Epidermal melanocyte (primary cell): ENCODE measurements at regions not wholly inside any gene's neighbourhood (a gene's known extent, or its start where the extent isn't known, plus 50 kb on each side); places are given as distances from the start of the nearest gene placed in this dataset.
"Not testable (repeated sequence)": the region's sequence is repeated elsewhere in the genome, so short reads cannot be mapped to it uniquely, and the experiment has no call there.

Source experiments
- DNase-seq: peaks from one replicate; pipeline ENCODE4 v3.0.0; 2011; ENCODE audit warnings: low spot score; ENCODE audit not compliant: insufficient read length

DNA sequence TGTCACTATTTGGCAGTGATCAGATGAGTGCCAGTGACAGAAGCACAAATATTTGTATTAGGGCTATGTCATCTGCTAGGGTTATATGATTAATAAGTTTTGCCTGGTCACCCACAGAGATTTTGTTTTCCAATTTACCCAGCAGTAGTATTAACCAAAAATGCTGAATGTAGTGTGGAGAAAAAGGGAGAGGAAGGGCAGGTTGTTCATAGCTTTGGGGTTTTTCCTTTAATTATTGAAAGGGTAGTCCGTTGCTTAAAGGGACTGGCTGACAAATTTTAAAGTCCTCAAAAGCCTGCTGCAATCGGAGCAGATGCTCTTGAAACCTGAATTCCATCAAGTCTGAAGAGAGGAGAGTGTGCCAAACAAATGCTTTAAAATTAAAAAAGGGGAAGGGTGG is 237.9 kb upstream of the CCDC196 start:
- DNase-seq = no peak

GRCh38 chr14:66249544-66249943 is 236.6 kb upstream of the CCDC196 start:
- no peak for DNase-seq

DNA sequence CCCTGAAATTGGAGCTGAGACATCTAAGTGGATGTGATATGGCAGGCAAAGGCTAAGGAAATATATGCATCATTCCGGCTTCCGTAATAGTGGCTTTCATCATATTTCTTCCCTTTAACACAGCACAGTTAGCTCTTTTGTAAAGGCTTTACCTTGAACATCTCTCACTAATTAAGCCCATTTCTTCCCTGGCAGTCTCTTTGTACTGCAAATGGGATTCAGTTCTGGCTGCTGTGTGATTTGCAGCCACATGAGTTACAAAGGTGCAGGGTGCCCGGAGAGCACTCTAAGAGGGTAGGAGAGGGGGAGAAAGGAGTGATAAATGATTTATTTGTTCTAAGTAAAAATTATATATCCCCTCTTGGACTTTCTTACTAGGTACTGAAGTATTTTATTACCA is 232.1 kb upstream of the CCDC196 start:
- no peak for DNase-seq

DNA sequence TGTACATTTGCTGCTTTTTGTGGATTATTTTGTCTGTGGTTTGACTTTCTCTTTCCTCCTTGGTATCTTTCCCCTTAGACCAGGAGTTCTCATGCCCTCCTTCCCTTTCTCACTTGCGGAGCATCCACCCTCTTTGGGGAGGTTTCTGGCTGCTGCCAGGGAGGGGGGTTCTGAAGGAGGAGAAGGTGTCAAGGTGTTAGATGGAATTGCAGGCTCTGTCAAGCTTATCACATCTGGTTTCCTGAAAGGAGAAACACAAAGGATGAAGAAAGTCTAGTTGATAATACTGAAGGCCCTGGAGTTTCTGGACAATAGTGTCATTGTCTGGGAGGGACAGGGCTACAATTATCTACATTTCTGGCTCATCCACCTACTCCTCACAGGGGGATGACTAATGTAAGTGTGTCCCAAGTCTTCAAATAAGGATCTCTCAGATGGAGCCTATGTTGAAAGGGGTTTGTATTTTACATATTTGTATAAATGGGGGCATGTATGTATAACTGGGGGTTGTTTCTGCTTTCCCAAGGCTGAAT is 217.3 kb upstream of the CCDC196 start:
- DNase-seq = no peak

GRCh38 chr14:66272221-66272620 is 213.9 kb upstream of the CCDC196 start:
- DNase-seq = no peak

DNA sequence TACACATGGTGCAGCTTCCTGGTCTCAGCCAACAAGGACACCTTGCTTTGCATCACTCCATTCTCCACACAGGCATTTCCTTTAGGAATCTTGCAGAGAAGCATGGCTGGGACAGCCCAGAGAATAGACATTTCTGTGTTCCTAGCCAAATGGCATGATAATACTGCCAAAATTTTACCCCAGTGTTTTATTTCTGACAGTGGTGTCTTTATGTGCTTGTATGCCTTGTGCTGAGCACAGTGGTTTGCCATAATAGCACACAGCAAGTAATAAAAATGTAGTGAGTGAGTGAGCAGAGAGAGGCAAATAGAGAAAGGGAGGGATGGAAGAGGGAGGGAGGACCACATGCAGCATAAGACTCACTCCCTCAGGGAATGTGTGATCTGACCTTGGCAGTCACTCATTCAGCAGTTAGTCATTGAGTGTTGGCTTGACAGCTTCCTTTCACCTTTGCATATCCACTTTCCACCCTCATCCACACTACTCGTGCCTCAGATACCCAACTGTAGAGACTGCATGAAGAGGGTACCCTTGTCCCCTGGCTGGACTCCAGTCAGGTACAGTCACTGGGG is 212.8 kb upstream of the CCDC196 start:
- no peak for DNase-seq

GRCh38 chr14:66278418-66278817 is 207.8 kb upstream of the CCDC196 start:
- not testable (repeated sequence) for DNase-seq

DNA sequence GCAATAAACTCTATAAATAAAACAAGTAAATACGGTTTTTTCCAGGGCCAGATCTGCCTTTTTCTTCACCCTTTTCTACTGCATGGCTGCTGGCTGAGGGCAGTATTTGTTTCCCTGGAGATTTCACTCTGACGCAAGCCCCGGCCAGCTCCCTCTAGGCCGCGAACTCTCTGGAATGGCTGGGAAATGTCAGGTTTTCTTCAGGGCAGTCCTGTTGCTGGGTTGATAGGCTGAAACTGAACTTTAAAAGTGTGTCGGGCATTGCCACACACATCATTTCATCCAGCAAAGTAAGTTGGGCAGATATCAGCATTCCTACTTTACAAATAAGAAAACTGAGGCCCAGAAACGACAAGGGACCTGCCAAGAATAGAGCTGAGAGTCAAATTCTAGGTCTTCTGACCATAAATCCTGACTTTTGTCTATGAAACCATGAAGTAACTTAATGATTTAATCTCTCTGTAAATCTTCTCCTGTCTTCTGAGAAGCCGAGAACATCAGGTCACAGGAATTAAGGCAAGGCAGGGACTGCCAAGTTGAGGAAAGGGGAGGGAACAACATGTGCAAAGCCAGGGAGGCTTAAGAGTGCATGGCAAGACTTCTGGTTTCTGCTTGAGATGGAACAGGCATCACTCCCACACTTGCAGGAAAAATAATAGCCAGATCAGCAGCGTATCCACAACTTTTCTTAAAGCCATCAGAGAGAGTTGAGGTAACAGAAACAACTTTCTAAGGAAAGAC is 205.0 kb upstream of the CCDC196 start:
- DNase-seq = no peak

DNA sequence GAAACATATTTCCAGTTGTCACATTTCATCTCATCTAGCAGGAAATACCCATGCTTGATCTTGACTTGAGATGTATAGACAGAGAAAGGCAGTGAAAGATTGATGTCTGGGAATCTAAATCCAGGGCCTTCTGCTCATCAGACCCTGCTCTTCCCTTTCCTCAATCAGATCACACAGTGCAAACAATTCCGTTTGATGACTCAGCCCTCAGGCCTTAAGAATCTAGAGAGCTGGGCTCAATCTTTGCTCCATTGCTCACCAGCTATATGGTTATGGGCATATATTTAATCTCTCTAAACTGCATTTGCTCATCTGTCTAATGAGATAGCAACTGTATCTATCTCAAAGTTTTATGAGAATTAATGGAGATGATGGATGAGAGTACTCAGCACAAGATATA is 201.8 kb upstream of the CCDC196 start:
- DNase-seq = no peak

DNA sequence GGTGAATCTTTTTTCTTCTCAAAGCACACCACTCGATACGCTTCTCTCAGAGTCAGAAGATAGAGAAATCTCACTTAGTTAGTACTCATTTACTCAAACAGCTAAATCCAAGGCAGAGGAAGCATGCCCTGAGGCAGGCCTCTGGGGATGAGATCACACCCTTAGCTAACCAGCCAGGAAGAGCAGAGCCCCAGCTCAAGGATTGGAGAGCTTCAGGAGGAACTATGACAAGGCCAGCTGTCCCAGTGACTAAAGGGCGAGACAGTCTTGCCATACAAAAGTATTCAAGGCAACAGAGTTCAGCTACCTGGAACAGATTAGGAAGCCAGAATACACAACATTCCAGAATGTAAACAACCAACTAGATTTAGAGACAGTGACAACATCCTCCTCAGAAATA is 197.7 kb upstream of the CCDC196 start:
- DNase-seq = no peak

- DNase-seq = no peak
Measured at GRCh38 chr14:66291756-66292155, 194.4 kb upstream of the CCDC196 start.

DNA sequence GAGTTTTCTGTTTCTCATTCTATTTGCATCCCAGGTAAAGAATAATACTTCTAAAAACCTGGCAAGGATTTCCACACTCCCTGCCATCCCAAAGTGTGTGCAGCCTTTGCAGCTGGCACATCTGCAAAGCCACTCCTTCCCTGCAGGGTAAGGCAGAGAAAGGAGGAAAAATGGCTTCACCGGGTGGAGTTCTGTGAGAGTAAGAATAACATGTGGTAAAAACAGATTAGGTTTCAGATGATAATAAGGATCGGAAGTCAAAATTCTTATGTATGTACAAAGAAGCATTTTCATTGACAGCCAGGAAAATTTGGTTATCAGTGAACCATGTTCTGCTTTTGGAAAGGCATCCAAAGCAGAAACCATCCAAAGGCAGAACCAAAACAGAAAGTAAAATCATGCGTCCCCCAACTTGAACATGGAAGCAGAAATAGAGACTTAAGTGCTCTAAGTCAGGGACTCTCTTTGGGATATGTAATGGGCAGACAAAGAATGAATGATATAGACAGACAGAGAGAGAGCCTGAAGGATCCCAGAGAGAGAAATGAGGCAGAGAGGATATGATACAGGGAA is 192.6 kb upstream of the CCDC196 start:
- no peak for DNase-seq

GRCh38 chr14:66295386-66295785 is 190.8 kb upstream of the CCDC196 start:
- no peak for DNase-seq

GRCh38 chr14:66300886-66301285 is 185.3 kb upstream of the CCDC196 start:
- DNase-seq = no peak

DNA sequence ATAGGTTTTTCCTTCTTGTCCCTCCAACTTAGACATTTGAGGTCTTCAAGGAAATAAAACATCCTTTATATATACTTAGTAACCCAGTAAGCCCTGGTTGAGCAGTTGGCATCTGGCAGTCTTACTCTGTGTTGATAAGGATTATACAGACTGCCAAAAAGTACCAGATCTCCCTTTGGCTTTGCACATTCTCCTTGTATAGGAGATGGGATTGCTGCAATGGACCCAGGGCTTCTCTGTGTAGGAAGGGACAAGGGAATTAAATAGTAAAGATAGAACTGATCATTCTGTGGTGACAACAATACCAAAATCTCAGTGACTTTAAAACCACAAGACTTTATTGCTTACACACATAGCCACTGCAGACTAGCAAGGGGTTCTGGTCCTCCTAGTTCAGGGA is 180.1 kb upstream of the CCDC196 start:
- no peak for DNase-seq

DNA sequence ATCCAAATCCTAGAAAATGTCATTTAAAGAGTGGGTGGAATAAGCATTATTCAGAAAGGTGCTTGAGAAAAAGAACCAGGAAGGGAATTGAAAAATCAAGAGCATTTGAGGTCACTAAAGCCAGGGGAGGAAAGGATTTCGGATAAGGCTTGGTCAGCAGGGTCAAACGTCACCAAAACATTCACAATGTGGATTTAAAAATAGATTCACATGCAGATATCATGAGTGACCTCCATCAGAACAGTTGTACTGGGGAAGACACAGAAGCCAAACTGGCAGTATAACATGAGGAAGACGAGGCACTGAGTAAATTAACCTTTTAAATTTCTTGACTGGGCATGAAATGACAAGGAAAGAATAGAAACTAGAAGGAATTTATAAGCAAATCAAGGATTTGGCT is 175.1 kb upstream of the CCDC196 start:
- DNase-seq = no peak

DNA sequence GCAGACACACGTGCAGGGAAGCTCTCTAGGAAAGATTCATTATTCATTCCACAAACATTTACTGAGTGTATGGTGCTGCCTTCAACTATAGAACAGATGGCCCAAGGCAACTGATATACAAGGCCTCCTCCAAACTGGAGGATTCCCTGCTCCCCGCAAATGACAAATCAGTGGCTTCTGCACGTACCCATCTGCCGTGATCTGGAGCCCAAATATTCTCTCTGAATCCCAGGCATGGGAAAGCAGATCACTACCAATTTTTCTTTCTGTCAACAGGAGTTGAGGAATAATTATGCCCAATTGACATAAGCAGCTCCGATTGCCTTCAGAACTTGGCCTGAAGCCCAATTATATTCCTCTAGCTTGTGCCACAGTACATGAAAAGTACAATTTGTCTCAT is 174.2 kb upstream of the CCDC196 start:
- DNase-seq = no peak

GRCh38 chr14:66312451-66312850 is 173.7 kb upstream of the CCDC196 start:
- no peak for DNase-seq

GRCh38 chr14:66315098-66315497 is 171.1 kb upstream of the CCDC196 start:
- DNase-seq = no peak

DNA sequence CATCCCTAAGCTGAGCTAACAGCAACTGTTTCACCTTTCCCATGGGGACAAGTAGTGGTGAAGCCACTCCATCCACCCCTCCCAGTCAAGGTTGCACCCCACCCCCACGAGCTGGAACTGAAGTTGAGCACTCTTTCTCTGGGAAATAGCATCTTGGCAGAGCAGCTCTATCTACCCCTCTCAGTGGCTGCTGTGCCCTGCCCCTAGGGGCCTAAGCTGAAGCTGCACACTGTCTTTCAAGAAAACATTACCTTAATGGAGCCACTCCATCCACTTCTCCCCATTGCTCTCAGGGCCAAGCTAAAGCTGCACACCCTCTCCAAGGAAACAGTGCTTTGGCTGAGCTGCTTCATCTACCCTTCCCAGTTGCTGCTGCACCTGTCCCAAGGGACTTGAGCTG is 170.6 kb upstream of the CCDC196 start:
- no peak for DNase-seq

GRCh38 chr14:66322564-66322963 is 163.6 kb upstream of the CCDC196 start:
- DNase-seq = no peak

GRCh38 chr14:66330228-66330627 is 155.9 kb upstream of the CCDC196 start:
- no peak for DNase-seq

DNA sequence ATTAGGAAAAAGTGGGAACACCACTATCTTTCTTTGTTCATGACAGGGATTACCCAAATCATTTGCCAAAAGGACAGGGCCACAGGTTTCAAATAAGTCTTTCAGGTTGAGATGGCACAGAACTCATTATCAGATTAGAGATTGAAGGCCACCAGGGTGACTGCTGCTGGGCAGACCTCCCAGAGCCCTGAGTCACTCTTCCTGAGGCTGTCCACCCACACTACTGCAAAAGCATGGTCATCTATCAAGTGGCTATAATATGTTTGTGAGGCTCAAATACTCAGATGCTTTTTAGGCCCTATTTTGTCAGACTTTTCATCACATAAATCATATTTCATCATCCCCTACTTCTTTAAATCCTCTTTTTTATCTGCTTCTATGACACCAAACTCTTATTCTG is 155.3 kb upstream of the CCDC196 start:
- no peak for DNase-seq
